ENCODE measurements at regions not wholly inside any gene's neighbourhood (a gene's known extent, or its start where the extent isn't known, plus 50 kb on each side); places are given as distances from the start of the nearest gene placed in this dataset.

GRCh38 chr14:65224799-65225198 is 122.5 kb upstream of the MAX start:
- TF ChIP-seq CTCF (conservative IDR thresholded peaks at IDR 0.05; ENCODE audit: low read depth, low read length) (no peak), FOS (IDR thresholded peaks at IDR 0.05; ENCODE audit: low read depth, low read length) (no peak), POLR2A (IDR thresholded peaks at IDR 0.05; ENCODE audit: low read depth, low read length) (no peak), CEBPB (IDR thresholded peaks at IDR 0.05; ENCODE audit: low read depth, low read length) (no peak), RFX5 (IDR thresholded peaks at IDR 0.05; ENCODE audit: low read depth, low read length) (no peak), USF2 (IDR thresholded peaks at IDR 0.05; ENCODE audit: low read depth, low read length) (no peak)

Measured in IMR-90 (cell line).